IMR-90 (cell line): ENCODE measurements at regions not wholly inside any gene's neighbourhood (a gene's known extent, or its start where the extent isn't known, plus 50 kb on each side); places are given as distances from the start of the nearest gene placed in this dataset.

ENCODE experiments used
- ATAC-seq: fragments of 200-7000 bp; cut with Tn5 transposase; 2 replicates; pipeline ENCODE4 v1.9.1; 2020; ENCODE audit warnings: low read depth, mild to moderate bottlenecking, moderate library complexity
- BruUV-seq: library from RNA; stranded (reverse); fragments of 400-500 nt; replicated peaks from 2 replicates; lab custom pipeline; 2021; lab: Mats Ljungman, UMichigan
- CTCF ChIA-PET: fragments of 300-600 bp; formaldehyde crosslinking; extraction: SDS; loops from one replicate; lab custom pipeline; 2021; ENCODE audit warnings: antibody characterized with exemption; lab: Yijun Ruan, JAX
- POLR2A ChIA-PET: fragments of 300-600 bp; sonication (Branson Sonifier 250); formaldehyde crosslinking; loops from one replicate; lab custom pipeline; 2022; ENCODE audit warnings: antibody characterized with exemption; ENCODE audit not compliant: unreplicated experiment; lab: Charles Lee
- DNase-seq: peaks from one replicate; pipeline ENCODE4 v3.0.0; 2013
- H2AFZ ChIP-seq: replicated peaks from 2 replicates; pipeline ENCODE3; 2013; ENCODE audit warnings: low read length, mild to moderate bottlenecking; ENCODE audit not compliant: poor library complexity
- H2AK5ac ChIP-seq: 2 replicates; pipeline ENCODE4 v1.6.1; 2013; ENCODE audit warnings: low read depth, low read length, inconsistent platforms
- H2AK9ac ChIP-seq: replicated peaks from 2 replicates; pipeline ENCODE3; 2013; ENCODE audit warnings: mild to moderate bottlenecking, low read depth, low read length, moderate library complexity; ENCODE audit not compliant: poor library complexity
- H2BK120ac ChIP-seq: 2 replicates; pipeline ENCODE4 v1.6.1; 2013; ENCODE audit warnings: low read depth, low read length, inconsistent platforms
- H2BK15ac ChIP-seq: 3 replicates; pipeline ENCODE4 v1.6.1; 2013; ENCODE audit warnings: low read depth, low read length, inconsistent platforms
- H2BK20ac ChIP-seq: 2 replicates; pipeline ENCODE4 v1.6.1; 2013; ENCODE audit warnings: low read depth, mild to moderate bottlenecking, inconsistent platforms, low read length, moderate library complexity
- H2BK5ac ChIP-seq: 2 replicates; pipeline ENCODE4 v1.6.1; 2013; ENCODE audit warnings: mild to moderate bottlenecking, low read depth, low read length, inconsistent platforms; ENCODE audit not compliant: poor library complexity, severe bottlenecking
- H3K14ac ChIP-seq: replicated peaks from 2 replicates; pipeline ENCODE4 v1.6.1; 2013; ENCODE audit warnings: low read depth, low read length, inconsistent platforms
- H3K18ac ChIP-seq: 2 replicates; pipeline ENCODE4 v1.6.1; 2013; ENCODE audit warnings: low read depth, low read length, control low read depth
- H3K23ac ChIP-seq: 2 replicates; pipeline ENCODE4 v1.6.1; 2013; ENCODE audit warnings: low read depth, low read length, inconsistent platforms
- H3K27ac ChIP-seq: 2 replicates; pipeline ENCODE4 v1.5.1; 2013; ENCODE audit warnings: mild to moderate bottlenecking, control low read depth, low read length; ENCODE audit not compliant: insufficient read depth
- H3K27me3 ChIP-seq: 2 replicates; pipeline ENCODE4 v1.6.1; 2013; ENCODE audit warnings: low read length; ENCODE audit not compliant: control insufficient read depth, insufficient read depth
- H3K36me3 ChIP-seq: 2 replicates; pipeline ENCODE4 v1.6.1; 2013; ENCODE audit warnings: low read length, mixed read lengths; ENCODE audit not compliant: control insufficient read depth, insufficient read depth
- H3K4ac ChIP-seq: 2 replicates; pipeline ENCODE4 v1.6.1; 2013; ENCODE audit warnings: low read depth, low read length, inconsistent platforms
- H3K4me1 ChIP-seq: 2 replicates; pipeline ENCODE4 v1.6.1; 2013; ENCODE audit warnings: low read length, mixed read lengths; ENCODE audit not compliant: control insufficient read depth, insufficient read depth
- H3K4me2 ChIP-seq: 2 replicates; pipeline ENCODE4 v1.6.1; 2013; ENCODE audit warnings: low read depth, mild to moderate bottlenecking, control low read depth, low read length, moderate library complexity
- H3K4me3 ChIP-seq: 2 replicates; pipeline ENCODE4 v1.5.1; 2013; ENCODE audit warnings: low read depth, mild to moderate bottlenecking, control low read depth, low read length, moderate library complexity; ENCODE audit not compliant: insufficient read depth
- H3K56ac ChIP-seq: 2 replicates; pipeline ENCODE4 v1.6.1; 2013; ENCODE audit warnings: low read length, inconsistent platforms; ENCODE audit not compliant: insufficient read depth; ENCODE audit errors: extremely low read depth
- H3K79me1 ChIP-seq, 2 experiments: 2 replicates each; pipeline ENCODE4 v1.6.1; 2013; ENCODE audit warnings: low read length in 2 of 2, inconsistent platforms in 1 of 2, low read depth in 1 of 2
- H3K9ac ChIP-seq: 2 replicates; pipeline ENCODE4 v1.6.1; 2013; ENCODE audit warnings: low read depth, low read length, control low read depth
- H3K9me1 ChIP-seq: 2 replicates; pipeline ENCODE4 v1.6.1; 2013; ENCODE audit warnings: low read length, inconsistent platforms; ENCODE audit not compliant: insufficient read depth
- H3K9me3 ChIP-seq: 2 replicates; pipeline ENCODE4 v1.6.1; 2013; ENCODE audit warnings: low read length; ENCODE audit not compliant: control insufficient read depth, insufficient read depth
- H4K20me1 ChIP-seq: 2 replicates; pipeline ENCODE4 v1.6.1; 2013; ENCODE audit warnings: low read length, inconsistent platforms; ENCODE audit not compliant: insufficient read depth
- H4K5ac ChIP-seq: 2 replicates; pipeline ENCODE4 v1.6.1; 2013; ENCODE audit warnings: mild to moderate bottlenecking, low read depth, low read length, control low read depth
- H4K8ac ChIP-seq, 2 experiments: 2 replicates each; pipeline ENCODE4 v1.6.1; 2013; ENCODE audit warnings: low read depth in 2 of 2, low read length in 2 of 2, control low read depth in 1 of 2, inconsistent platforms in 1 of 2
- H4K91ac ChIP-seq: 2 replicates; pipeline ENCODE4 v1.6.1; 2013; ENCODE audit warnings: low read depth, low read length, inconsistent platforms; ENCODE audit not compliant: insufficient read depth
- BHLHE40 ChIP-seq: fragments of 150-350 bp; IDR thresholded peaks from 2 replicates; pipeline ENCODE4 v1.6.1; 2016; ENCODE audit warnings: mild to moderate bottlenecking, low read depth, low read length
- CEBPB ChIP-seq: IDR thresholded peaks from 2 replicates; pipeline ENCODE4 v1.6.1; 2012; ENCODE audit warnings: low read depth, low read length, improper control_type of control experiment
- CHD1 ChIP-seq: IDR thresholded peaks from 2 replicates; pipeline ENCODE4 v1.6.1; 2012; ENCODE audit warnings: low read depth, low read length, improper control_type of control experiment
- FOS ChIP-seq: fragments of 150-350 bp; IDR thresholded peaks from 2 replicates; pipeline ENCODE4 v1.6.1; 2016; ENCODE audit warnings: low read depth, low read length
- MAFK ChIP-seq: IDR thresholded peaks from 2 replicates; pipeline ENCODE4 v1.6.1; 2012; ENCODE audit warnings: low read depth, low read length, improper control_type of control experiment
- MXI1 ChIP-seq: IDR thresholded peaks from 2 replicates; pipeline ENCODE4 v1.6.1; 2012; ENCODE audit warnings: low read depth, mild to moderate bottlenecking, low read length, moderate library complexity, borderline replicate concordance
- NFE2L2 ChIP-seq: fragments of 150-350 bp; IDR thresholded peaks from 2 replicates; pipeline ENCODE4 v1.6.1; 2016; ENCODE audit warnings: low read depth, mild to moderate bottlenecking, low read length
- RAD21 ChIP-seq: IDR thresholded peaks from 2 replicates; pipeline ENCODE4 v1.6.1; 2012; ENCODE audit warnings: low read length, improper control_type of control experiment
- RCOR1 ChIP-seq: IDR thresholded peaks from 2 replicates; pipeline ENCODE4 v1.6.1; 2012; ENCODE audit warnings: mild to moderate bottlenecking, low read length, improper control_type of control experiment; ENCODE audit not compliant: insufficient replicate concordance
- RFX5 ChIP-seq: IDR thresholded peaks from 2 replicates; pipeline ENCODE4 v1.8.0; 2012; ENCODE audit warnings: low read depth, mild to moderate bottlenecking, low read length, moderate library complexity
- SMC3 ChIP-seq: fragments of 150-350 bp; IDR thresholded peaks from 2 replicates; pipeline ENCODE4 v1.6.1; 2016; ENCODE audit warnings: low read depth, mild to moderate bottlenecking, antibody characterized with exemption, low read length, moderate library complexity
- WGBS, 2 experiments: methylation state at CpG; one replicate each; pipeline versions ENCODE4 v1.1.5 to v1.1.7; 2013; ENCODE audit warnings: missing lambda C conversion rate in 2 of 2; ENCODE audit not compliant: insufficient read length in 1 of 2; ENCODE audit errors: extremely low coverage in 2 of 2; 5-methylcytosine and 5-hydroxymethylcytosine counted together
- dilution Hi-C: fragments of 300-500 bp; cut with HindIII; formaldehyde crosslinking; loops from one replicate; pipeline ENCODE4 v1.14.3; 2018; ENCODE audit warnings: low sequenced_read_pairs; ENCODE audit not compliant: unreplicated experiment
- in situ Hi-C: fragments of 300-500 bp; cut with MboI; formaldehyde crosslinking; loops from 3 replicates; pipeline ENCODE4 v1.14.3; 2019; ENCODE audit warnings: low sequenced_read_pairs, inconsistent platforms, mixed read lengths
- intact Hi-C: fragments of 100-400 bp; cut with micrococcal nuclease; formaldehyde crosslinking; loops from 2 replicates; pipeline ENCODE4 v1.10.0; 2022
- TF ChIP-seq, protein P1 (sequence below): fragments of 150-350 bp; IDR thresholded peaks from 2 replicates; pipeline ENCODE4 v1.6.1; 2016; ENCODE audit warnings: low read depth, mild to moderate bottlenecking, low read length, moderate library complexity, borderline replicate concordance
- TF ChIP-seq, protein P2 (sequence below): fragments of 150-350 bp; IDR thresholded peaks from 2 replicates; pipeline ENCODE4 v1.6.1; 2017; ENCODE audit warnings: mild to moderate bottlenecking, antibody characterized with exemption, low read length, low read depth

DNA sequence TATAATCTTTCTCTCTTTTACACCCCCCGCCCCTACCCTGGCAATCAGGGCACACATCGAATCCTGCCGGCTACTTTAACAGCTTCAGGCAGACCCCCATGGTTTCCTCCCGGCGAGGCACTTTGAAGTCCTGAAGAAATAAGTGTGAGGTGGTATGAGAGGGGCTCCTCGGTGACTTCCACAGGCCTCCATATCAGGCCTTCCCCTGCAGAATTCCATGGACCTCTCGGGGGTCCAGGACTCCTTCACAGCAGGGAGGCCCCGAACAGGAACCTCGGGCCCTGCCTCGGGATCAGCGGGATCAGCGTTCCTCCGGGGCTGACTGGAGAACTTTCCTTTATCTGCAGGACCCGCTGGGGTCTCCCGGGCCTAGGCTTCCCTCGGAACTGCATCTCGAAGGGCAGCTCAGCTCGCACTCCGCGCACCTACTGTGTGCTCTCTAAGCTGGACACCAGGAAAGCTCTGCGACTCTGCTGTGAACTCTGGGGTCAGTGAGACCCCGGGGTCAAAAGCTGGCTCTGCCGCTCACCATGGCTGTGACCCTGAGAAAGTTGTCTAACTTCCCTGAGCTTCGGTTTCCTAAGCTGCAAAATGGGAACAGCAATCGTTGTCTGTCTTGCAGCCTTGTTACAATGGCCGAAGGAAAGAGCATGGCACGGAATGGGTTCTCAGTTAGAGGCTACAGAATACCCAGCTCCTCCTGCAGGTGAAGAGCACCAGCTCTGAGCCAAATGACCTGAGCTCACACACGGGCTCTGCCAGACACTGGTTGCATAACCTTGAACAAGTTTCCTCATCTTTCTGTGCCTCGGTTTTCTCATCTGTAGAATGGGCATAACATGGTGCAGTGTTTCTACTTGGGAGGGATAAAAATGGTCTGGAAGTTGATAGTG, 97.4 kb upstream of the ID2 start:
- Histone ChIP-seq H3K9me3 (no peaks in the 10 kb centered on the region), H2AK5ac (no peak overlapping the region), H2BK20ac (no peak overlapping the region), H3K4ac (no peak overlapping the region), H3K4me2 (no peak overlapping the region; the same call in 1 of the 2 replicates), H3K23ac (no peak overlapping the region), H4K8ac (no peak overlapping the region), H3K18ac (no peak overlapping the region), H2BK5ac (no peak overlapping the region), H2AK9ac (no peak overlapping the region), H3K36me3 (no peaks in the 10 kb centered on the region), H2BK120ac (no peak overlapping the region), H3K9me1 (no peaks in the 10 kb centered on the region), H4K20me1 (no peaks in the 10 kb centered on the region), H3K27me3 (peaks cover 4% of the 10 kb centered on the region; the same call in 1 of the 2 replicates), H2BK15ac (no peak overlapping the region), H2AFZ (peak overlapping the region; percentile 78), H4K91ac (no peak overlapping the region), H4K5ac (no peak overlapping the region), H3K9ac (no peak overlapping the region), H3K14ac (no peak overlapping the region), H3K27ac (no peak overlapping the region), H3K79me1 (no peaks in the 10 kb centered on the region), H3K56ac (no peak overlapping the region), H3K4me1 (no peaks in the 10 kb centered on the region), H3K4me3 (no peak overlapping the region)
- ChIA-PET CTCF (no interaction called here), POLR2A (no interaction called here)
- BruUV-seq = no TSS peak
- TF ChIP-seq BHLHE40 (no peak), RCOR1 (no peak), NFE2L2 (no peak), SMC3 (no peak), CHD1 (no peak), RFX5 (no peak), CEBPB (no peak), FOS (no peak), MAFK (no peak), MXI1 (no peak), RAD21 (no peak)
- TF ChIP-seq, protein P1, sequence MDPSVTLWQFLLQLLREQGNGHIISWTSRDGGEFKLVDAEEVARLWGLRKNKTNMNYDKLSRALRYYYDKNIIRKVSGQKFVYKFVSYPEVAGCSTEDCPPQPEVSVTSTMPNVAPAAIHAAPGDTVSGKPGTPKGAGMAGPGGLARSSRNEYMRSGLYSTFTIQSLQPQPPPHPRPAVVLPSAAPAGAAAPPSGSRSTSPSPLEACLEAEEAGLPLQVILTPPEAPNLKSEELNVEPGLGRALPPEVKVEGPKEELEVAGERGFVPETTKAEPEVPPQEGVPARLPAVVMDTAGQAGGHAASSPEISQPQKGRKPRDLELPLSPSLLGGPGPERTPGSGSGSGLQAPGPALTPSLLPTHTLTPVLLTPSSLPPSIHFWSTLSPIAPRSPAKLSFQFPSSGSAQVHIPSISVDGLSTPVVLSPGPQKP = no peak
- TF ChIP-seq, protein P2, sequence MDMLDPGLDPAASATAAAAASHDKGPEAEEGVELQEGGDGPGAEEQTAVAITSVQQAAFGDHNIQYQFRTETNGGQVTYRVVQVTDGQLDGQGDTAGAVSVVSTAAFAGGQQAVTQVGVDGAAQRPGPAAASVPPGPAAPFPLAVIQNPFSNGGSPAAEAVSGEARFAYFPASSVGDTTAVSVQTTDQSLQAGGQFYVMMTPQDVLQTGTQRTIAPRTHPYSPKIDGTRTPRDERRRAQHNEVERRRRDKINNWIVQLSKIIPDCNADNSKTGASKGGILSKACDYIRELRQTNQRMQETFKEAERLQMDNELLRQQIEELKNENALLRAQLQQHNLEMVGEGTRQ = no peak
- ATAC-seq (no peak), DNase-seq (no peak)
- dilution Hi-C loops = no loop called here
- intact Hi-C loops = no loop called here
- WGBS, 2 experiments = 78% methylated on average over 17 of the region's 29 CpGs; no CpG with 5 or more reads in 1 of the 2 experiments
- in situ Hi-C loops = no loop called here
